ENCODE measurements at regions not wholly inside any gene's neighbourhood (a gene's known extent, or its start where the extent isn't known, plus 50 kb on each side); places are given as distances from the start of the nearest gene placed in this dataset.
"Not testable (repeated sequence)": the region's sequence is repeated elsewhere in the genome, so short reads cannot be mapped to it uniquely, and the experiment has no call there.

GRCh38 chr5:9841516-9842170 is 211.5 kb upstream of the TAS2R1 start:
- no peak for DNase-seq

DNA sequence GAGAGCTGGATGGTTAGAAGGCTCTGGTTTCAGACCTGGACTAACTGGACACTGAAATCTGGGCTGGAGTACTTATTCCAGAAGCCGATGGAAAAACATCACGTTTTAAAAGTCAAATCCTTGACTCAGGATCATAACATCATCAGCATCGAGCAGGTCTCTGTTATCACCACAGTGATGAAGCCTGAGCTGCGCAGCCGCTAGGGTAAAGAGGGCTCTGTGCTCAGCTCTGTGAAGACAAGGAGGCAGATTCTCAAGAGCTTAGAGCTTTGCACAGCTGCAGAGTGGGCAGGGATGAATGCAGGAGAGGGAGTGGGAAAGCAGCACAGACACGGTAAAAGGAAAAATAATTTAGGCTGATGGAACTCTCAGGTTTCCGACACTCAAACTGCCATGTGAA is 208.8 kb upstream of the TAS2R1 start:
- peak; percentile 48 for DNase-seq

- no peak for DNase-seq
These were observed 205.0 kb upstream of the TAS2R1 start for GRCh38 chr5:9834871-9835770.

DNA sequence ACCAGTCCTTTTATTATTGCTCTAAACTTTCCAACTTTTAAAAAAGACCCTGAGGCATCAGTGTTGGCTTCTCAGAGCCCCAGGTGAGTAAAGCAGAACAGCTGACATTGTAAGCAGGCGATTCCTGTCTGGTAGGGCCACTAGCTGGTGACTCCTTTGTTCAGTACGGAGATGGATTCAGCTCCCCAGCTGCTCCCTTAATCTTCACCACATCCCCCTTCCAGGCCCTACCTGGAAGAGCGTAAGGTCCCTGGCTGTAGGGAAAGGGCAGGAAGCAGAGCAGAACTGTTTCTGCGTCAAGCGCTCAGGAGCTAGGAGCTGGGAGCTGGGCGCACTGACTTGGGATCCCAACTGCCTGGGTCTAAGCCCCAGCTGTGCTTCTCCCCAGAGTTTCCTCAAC is 203.7 kb upstream of the TAS2R1 start:
- no peak for DNase-seq

GRCh38 chr5:9832921-9833320 is 202.8 kb upstream of the TAS2R1 start:
- no peak for DNase-seq

DNA sequence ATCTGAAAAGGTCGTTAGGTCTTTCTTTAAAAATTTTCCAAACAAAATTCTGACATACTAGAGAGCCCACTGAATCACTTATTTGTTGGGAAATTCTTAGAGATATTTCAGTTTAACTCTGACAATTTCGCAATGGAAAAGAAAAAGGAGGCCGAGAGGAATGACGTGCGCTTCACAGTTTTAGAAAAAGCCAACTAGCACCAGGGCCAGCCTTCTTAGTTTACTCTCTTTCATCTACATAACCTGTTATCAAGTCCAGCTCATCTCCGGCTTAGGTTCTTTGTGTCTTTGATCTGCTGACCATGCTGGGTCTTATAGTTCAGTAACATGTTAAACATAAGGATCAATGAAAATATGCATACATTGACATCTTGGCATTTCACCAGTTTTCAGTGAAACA is 201.7 kb upstream of the TAS2R1 start:
- DNase-seq = no peak

DNA sequence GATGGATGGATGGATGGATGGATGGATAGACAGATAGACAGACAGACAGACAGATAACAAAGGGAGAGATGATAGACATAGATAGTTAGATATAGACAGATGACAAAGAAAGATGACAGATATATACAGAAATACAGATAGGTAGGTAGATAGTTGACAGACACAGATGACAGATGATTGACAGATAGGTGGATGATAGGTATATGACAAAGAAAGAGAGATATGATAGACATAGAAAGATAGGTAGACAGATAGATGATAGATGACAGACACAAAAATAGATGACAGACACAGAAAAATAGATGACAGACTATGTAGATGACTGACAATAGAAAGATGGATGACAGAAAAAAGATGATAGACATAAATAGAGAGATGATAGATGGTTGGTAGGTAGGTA is 200.0 kb upstream of the TAS2R1 start:
- no peak for DNase-seq

GRCh38 chr5:9829621-9830020 is 199.5 kb upstream of the TAS2R1 start:
- no peak for DNase-seq

DNA sequence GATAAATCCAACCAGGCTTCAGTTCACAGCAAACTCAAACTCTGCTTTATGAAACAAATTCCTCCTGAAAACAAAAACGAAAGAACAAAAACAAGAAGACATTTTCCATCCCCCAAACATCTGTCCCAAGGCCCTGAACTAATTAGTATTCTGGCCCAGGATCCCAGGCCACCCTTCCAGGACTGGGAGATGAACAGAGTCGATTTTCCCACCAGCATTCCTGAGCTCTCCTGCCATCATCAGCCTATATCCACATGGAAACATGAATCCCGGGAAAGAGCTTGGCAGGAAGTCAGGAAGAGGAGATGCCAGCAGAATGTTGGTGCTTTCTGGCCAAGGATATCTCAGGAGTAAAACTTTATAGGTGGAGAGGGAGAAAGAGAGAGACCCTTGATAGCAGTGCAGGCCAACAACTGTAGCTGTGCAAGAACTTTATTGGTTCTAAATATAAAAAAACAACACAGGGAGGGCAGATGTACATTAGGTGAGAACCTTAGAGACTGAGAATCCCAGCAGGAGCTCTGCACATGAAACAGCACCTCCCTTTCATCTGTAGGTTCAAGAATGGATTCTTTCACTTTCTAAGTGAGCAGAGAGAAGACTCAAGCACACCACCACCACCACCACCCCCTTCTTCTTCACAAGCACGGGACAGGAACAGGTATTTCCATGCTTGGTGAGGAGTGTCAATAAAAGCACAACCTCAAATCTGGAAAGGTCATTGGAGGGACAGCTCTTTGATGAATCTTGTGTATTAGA is 190.7 kb upstream of the TAS2R1 start:
- no peak for DNase-seq

GRCh38 chr5:9818340-9818845 is 188.2 kb upstream of the TAS2R1 start:
- DNase-seq = no peak

- DNase-seq = no peak
These were observed 187.7 kb upstream of the TAS2R1 start for GRCh38 chr5:9817819-9818218.

DNA sequence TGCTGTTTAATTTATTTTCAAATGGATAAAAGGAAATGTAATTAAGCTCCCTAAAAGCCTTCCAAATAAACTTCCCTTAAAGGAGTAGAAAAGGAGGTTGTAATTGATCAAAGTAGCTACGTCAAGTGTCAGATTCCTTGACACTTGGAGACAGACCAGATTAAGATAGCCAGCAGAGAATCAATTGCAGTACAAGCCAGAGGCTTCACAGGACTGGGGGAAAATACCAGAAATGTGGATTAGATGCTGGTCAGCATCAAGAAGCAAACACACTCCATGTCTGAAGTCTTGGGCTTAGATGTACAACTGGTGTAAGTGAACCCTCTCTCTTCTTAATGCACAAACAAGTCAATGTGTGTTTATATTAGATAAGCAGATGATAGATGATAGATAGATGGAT is 184.9 kb upstream of the TAS2R1 start:
- no peak for DNase-seq

DNA sequence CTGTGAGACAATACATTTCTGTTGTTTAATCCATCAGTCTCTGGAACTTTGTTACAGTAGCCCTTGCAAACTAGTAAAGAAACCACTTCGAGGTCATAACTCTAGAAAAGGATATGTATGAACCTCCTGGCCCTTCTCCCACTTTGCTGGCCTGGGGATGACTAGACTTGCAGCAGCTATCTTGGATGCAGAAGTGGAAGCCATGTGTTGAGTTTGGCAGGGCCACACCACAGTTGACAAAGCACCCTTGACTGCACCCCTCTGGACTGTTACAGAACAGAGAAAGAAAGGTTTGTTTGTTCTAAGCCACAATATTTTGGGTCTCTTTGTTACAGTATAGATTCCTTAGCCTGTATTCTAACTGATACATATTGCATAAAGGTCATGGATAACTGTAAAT is 183.2 kb upstream of the TAS2R1 start:
- no peak for DNase-seq

- not testable (repeated sequence) for DNase-seq
These were observed 177.2 kb upstream of the TAS2R1 start for GRCh38 chr5:9807366-9807765.

- no peak for DNase-seq
These were observed 171.8 kb upstream of the TAS2R1 start for GRCh38 chr5:9801908-9802307.

GRCh38 chr5:9799606-9800005 is 169.5 kb upstream of the TAS2R1 start:
- no peak for DNase-seq

GRCh38 chr5:9790276-9790675 is 160.1 kb upstream of the TAS2R1 start:
- DNase-seq = no peak

GRCh38 chr5:9789777-9790176 is 159.6 kb upstream of the TAS2R1 start:
- no peak for DNase-seq

DNA sequence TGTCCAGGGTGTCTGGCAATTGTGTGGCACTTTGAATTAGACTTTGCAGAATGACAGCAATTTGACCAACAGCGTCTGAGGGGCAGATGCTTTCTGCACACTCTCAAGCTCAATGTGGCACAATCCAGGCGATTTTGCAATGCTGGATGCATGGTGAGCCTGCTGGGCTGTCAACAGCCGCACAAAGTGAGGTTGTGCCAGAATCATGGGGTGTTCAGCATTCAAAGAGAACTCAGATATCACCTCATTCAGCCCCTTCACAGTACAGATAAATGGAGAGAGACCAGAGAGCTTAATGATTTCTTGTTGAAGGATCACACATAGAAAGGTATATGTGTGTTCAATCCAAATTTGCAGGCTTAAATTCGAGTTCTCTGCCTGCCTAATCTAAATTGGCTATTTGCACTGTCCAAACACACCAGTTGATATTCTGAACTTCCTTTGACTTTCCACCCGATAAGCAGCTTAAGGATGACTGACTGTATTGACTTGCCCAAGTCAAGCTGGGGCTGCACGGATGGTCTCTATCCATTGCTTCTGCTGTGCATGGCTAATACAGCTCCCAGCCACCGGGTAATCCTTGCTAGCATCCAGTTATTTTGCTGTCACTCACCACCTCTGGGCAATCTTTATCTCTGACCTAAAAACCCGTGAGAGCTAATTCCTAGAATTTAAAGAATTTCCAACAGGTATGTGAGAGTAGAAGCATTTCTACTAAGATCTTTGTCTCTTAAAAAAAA is 157.9 kb upstream of the TAS2R1 start:
- DNase-seq = no peak

DNA sequence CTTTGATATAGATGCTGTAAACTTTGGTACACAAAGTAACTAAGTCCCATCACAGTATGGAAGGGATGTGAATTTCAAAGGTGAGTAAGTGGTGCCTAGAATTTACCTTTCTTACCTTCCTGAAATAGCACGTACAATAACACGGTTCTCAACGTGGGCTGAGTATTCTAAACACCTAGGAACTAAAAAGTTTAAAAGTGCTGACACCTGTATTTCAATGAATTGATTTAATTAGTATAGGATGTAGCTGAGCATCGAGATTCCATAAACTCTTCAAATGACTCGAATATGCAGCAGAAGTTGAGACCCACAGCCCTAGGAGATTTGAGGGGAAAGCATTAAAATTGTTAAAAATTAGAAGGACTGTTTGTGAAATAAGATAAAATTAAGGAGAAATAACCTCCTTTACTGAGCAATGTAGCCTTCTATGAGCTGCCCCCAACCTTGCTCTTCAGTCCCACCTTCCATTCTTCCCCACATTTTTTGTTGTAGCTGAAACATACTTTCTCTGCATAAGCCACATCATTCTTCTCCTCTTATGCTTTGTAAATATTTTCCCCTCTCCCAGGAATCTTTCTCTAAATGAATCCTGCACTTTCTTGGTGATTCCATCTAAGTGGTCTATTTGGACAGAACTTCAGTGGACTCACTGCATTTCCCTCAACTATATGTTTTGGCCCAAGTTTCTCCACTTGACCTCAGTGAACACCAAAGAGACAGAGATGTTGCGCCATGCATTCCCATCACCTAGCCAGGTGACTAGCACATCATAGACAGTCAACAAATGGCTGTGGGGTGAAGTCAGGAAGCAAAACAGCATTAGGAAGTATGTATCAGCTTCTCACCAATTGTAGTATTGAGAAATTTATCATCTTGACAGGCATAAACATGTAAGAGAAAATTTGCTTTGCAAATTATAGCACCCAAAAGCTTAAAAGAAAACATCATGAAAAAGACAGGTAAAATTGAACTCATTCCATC is 156.5 kb upstream of the TAS2R1 start:
- no peak for DNase-seq

DNA sequence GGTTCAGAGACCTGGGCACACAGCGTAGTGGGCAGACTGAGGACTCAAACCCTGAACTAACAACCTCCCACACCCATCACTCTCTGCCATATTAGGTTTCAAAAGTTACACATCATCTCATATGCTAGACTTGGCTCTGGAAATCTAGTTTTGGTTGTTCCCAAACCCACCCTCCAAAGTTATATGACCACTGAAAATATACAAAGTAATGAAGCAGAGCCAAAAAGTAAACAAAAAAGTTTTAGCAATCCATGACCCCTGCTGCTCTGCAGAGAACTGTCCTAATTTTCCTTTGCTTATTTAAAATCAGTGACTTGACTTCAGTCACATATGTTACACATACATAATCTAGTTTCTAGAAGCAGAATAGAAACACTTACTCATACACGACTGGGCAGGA is 155.6 kb upstream of the TAS2R1 start:
- DNase-seq = no peak

DNA sequence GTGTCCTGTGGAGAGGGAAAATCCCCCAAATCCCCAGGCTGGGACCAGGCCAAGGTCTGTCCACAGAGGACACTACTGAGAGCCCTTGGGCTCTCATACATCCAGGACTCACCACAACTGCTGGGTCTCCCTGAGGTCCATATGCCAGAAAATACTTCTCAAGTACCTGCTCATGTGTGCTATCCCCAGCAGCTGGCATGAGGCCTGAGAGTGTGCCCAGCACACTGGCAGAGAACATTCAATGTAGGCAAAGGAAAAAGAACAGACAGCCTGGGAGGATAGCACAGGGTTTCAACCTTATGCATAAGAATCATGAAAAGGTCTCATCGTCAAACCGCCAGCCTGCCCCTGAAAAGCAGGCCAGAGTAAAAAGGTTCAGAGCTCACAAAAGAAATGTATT is 154.1 kb upstream of the TAS2R1 start:
- no peak for DNase-seq
